Glutamatergic neuron (in vitro differentiated cells): ENCODE measurements at regions not wholly inside any gene's neighbourhood (a gene's known extent, or its start where the extent isn't known, plus 50 kb on each side); places are given as distances from the start of the nearest gene placed in this dataset.

Source experiments
- DNase-seq: peaks from one replicate; pipeline ENCODE4 v3.0.0; 2022
- H3K27ac Mint-ChIP-seq: one replicate; pipeline ENCODE4 v1.8.0; 2020; ENCODE audit warnings: mild to moderate bottlenecking, mixed read lengths, inconsistent platforms; ENCODE audit not compliant: unreplicated experiment
- H3K27me3 Mint-ChIP-seq: one replicate; pipeline ENCODE4 v1.8.0; 2020; ENCODE audit warnings: mild to moderate bottlenecking, moderate library complexity, mixed read lengths, inconsistent platforms; ENCODE audit not compliant: unreplicated experiment
- H3K36me3 Mint-ChIP-seq: one replicate; pipeline ENCODE4 v1.8.0; 2020; ENCODE audit warnings: mild to moderate bottlenecking, mixed read lengths, inconsistent platforms; ENCODE audit not compliant: unreplicated experiment
- H3K4me1 Mint-ChIP-seq: one replicate; pipeline ENCODE4 v1.8.0; 2020; ENCODE audit warnings: mild to moderate bottlenecking, low read depth, mixed read lengths, inconsistent platforms; ENCODE audit not compliant: unreplicated experiment
- H3K4me3 Mint-ChIP-seq: one replicate; pipeline ENCODE4 v1.8.0; 2020; ENCODE audit warnings: mild to moderate bottlenecking, mixed read lengths, inconsistent platforms; ENCODE audit not compliant: unreplicated experiment
- H3K9me3 Mint-ChIP-seq: one replicate; pipeline ENCODE4 v1.8.0; 2020; ENCODE audit warnings: mild to moderate bottlenecking, moderate library complexity, mixed read lengths, inconsistent platforms; ENCODE audit not compliant: unreplicated experiment
- TF ChIP-seq, protein P1 (sequence below): fragments of 200-600 bp; sonication (generic); IDR thresholded peaks from one replicate; pipeline ENCODE4 v1.5.0; 2021; ENCODE audit not compliant: partially characterized antibody, unreplicated experiment

DNA sequence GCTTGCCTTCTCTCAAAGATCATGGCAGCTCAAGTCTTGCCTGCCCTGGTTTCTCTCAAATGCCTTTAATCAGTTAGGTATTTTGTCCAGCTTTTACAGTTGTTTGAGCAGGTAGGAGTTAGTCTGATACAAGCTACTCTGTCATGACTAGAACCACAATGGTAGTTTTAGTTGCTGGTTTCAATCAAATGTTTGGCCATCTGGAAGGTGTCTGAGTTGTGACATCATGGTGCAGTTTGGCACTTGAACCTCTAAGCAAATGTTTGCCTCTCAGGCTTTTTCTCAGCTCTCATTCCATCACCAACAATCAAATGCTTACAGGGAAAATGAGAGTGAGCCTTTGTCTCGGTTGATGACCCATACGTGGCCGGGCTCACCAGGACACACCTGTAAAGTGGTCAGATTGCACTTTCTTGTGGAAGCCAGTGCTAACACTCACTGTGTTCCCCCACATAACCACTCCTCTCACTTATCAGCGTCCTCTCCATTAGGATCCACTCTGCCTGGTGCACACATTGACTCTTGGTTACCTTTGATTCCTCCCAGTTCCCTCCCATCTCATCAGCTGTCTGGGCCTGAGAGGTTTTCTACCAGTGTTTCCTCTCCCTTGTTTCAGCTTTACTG, 67.5 kb downstream of the CCDC185 start:
- Mint-ChIP-seq H3K27ac (no peak overlapping the region), H3K4me1 (no peaks in the 10 kb centered on the region), H3K36me3 (no peaks in the 10 kb centered on the region), H3K27me3 (no peaks in the 10 kb centered on the region), H3K4me3 (no peak overlapping the region), H3K9me3 (peaks cover 3% of the 10 kb centered on the region)
- DNase-seq, result no peak
- TF ChIP-seq, protein P1, sequence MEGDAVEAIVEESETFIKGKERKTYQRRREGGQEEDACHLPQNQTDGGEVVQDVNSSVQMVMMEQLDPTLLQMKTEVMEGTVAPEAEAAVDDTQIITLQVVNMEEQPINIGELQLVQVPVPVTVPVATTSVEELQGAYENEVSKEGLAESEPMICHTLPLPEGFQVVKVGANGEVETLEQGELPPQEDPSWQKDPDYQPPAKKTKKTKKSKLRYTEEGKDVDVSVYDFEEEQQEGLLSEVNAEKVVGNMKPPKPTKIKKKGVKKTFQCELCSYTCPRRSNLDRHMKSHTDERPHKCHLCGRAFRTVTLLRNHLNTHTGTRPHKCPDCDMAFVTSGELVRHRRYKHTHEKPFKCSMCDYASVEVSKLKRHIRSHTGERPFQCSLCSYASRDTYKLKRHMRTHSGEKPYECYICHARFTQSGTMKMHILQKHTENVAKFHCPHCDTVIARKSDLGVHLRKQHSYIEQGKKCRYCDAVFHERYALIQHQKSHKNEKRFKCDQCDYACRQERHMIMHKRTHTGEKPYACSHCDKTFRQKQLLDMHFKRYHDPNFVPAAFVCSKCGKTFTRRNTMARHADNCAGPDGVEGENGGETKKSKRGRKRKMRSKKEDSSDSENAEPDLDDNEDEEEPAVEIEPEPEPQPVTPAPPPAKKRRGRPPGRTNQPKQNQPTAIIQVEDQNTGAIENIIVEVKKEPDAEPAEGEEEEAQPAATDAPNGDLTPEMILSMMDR, result no peak

DNA sequence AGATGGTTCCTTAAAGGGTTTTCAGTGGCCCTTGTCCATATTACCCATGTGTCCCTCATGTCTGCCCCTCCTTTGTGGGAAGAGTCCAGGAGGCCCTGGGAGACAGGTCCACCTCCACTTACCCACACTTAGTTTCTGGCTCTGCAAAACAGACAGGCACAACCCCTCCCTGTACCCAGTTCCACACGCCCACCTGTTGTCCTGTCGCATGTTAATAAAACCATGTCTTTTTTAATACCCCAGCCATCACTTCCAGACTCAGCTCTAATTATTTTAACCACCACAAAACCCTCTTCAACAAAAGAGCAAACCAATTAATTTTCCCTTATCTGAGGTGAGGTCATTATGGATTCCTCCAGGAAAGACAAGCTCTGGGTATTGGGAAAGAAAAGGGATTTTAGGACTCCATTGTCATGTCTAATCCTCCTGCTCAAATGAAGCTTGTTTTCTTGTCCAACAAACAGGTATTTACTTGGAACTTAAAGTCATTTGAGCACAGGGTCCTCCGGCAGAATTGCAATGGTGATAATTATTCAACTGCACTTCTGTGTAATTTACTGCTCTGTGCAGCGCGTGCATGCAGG, 68.9 kb downstream of the CCDC185 start:
- Mint-ChIP-seq H3K27ac (no peak overlapping the region), H3K4me3 (no peak overlapping the region), H3K36me3 (no peaks in the 10 kb centered on the region), H3K4me1 (no peaks in the 10 kb centered on the region), H3K27me3 (no peaks in the 10 kb centered on the region), H3K9me3 (peaks cover 3% of the 10 kb centered on the region)
- TF ChIP-seq, protein P1, result no peak
- no peak for DNase-seq

DNA sequence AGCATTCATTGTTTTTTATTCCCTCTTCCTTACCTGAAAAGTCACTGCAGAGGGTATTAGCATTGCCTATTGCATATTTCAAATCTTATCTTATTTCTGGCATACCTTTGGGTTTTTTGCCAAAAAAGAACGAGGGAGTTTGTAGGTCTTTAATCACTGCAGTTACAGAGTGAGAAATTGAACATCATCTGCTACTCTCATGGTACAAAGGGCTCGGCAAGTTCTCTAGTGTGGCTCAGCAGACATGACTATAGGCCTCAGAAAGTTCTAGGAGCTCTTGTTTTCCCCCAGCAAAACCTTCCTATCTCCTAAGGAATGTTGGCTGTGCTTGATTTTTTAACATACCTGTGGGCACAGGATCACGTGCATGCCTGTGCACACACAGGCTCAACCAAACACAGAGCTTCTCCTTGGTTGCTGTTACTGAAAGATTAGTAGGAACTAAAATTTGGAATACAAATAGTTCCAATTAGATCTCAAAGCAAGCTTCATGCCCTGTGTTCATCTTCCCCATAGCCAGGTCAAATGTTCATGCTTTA, 69.7 kb downstream of the CCDC185 start:
- Mint-ChIP-seq H3K9me3 (peaks cover 3% of the 10 kb centered on the region), H3K36me3 (no peaks in the 10 kb centered on the region), H3K4me3 (no peak overlapping the region), H3K27ac (no peak overlapping the region), H3K4me1 (no peaks in the 10 kb centered on the region), H3K27me3 (no peaks in the 10 kb centered on the region)
- TF ChIP-seq, protein P1, result no peak
- no peak for DNase-seq

DNA sequence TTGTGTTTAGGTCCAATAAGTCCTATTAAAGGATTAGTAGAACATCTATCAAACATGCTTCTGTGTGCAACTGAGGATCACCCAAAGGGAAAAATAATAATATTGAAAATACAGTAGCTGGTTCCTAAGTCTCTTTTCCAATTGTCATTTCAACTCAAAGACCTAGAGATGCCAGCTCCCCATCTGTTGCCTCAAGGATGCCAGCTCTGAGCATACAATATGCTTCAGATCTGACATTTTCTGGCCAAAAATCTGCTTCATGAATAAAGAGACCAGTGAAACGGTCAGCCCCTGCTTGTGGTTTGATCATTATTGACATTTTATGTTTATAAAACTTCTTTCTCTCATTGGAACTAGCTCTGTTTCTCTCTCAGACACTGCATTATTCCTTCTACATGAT, 72.9 kb downstream of the CCDC185 start:
- Mint-ChIP-seq H3K27ac (no peak overlapping the region), H3K36me3 (no peaks in the 10 kb centered on the region), H3K9me3 (peaks cover 6% of the 10 kb centered on the region), H3K4me1 (peaks cover 9% of the 10 kb centered on the region), H3K27me3 (peaks cover 5% of the 10 kb centered on the region), H3K4me3 (no peak overlapping the region)
- no peak for DNase-seq
- TF ChIP-seq, protein P1, result no peak

DNA sequence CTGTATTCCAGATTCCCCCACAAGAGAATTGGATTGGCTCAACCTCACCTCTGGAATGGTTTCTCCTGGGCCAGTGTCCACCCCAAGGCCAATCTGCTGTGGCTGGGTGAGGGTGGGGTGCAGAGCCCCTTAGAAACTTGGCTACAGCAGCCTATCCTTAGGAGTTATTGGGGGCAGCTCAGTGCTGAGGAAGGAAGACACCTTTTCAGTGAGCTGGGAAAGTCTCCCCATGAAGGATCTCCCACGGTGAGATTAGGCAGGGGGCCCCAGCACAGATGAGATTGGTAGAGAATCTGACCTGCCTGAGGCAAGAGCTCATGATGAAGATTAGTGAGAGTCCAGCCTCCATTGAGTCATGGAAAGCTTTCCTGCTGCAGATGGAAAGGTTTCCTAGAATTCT, 78.4 kb downstream of the CCDC185 start:
- H3K27ac Mint-ChIP-seq, result no peak overlapping the region
- TF ChIP-seq, protein P1, result no peak
- H3K27me3 Mint-ChIP-seq, result peaks cover 8% of the 10 kb centered on the region
- H3K4me3 Mint-ChIP-seq, result no peak overlapping the region
- DNase-seq, result no peak
- peaks cover 4% of the 10 kb centered on the region for H3K9me3 Mint-ChIP-seq
- H3K4me1 Mint-ChIP-seq, result peaks cover 11% of the 10 kb centered on the region
- H3K36me3 Mint-ChIP-seq, result no peaks in the 10 kb centered on the region
